Heart right ventricle (tissue), 16 donors: ENCODE measurements at regions not wholly inside any gene's neighbourhood (a gene's known extent, or its start where the extent isn't known, plus 50 kb on each side); places are given as distances from the start of the nearest gene placed in this dataset.

Experiments used
- ATAC-seq, 8 donors: fragments of 200-7000 bp; cut with Tn5 transposase; one replicate each; pipeline ENCODE4 v1.9.1; 2020; ENCODE audit warnings: mild to moderate bottlenecking in 8 of 8, moderate library complexity in 8 of 8, moderate number of reproducible peaks in 1 of 8
- DNase-seq, 2 donors: peaks; one replicate each; pipeline ENCODE4 v3.0.0-alpha.2; 2020
- H3K27ac ChIP-seq, 10 donors: fragments of 200-600 bp; sonication (generic) in 2 of 10; one replicate each; pipeline versions ENCODE4 v1.5.0 to v1.8.0; 2020 to 2022; ENCODE audit warnings: mild to moderate bottlenecking in 3 of 10
- H3K27me3 ChIP-seq, 7 donors: fragments of 200-600 bp; one replicate each; pipeline ENCODE4 v1.8.0; 2021 to 2022; ENCODE audit warnings: mild to moderate bottlenecking in 2 of 7
- H3K36me3 ChIP-seq, 9 donors: fragments of 200-600 bp; sonication (generic) in 1 of 9; one replicate each; pipeline versions ENCODE4 v1.5.0 to v1.8.0; 2020 to 2022; ENCODE audit warnings: mild to moderate bottlenecking in 2 of 9
- H3K4me1 ChIP-seq, 9 donors: fragments of 200-600 bp; sonication (generic) in 1 of 9; one replicate each; pipeline versions ENCODE4 v1.5.0 to v1.8.0; 2020 to 2022; ENCODE audit warnings: mild to moderate bottlenecking in 4 of 9
- H3K4me3 ChIP-seq, 10 donors: fragments of 200-600 bp; sonication (generic) in 2 of 10; one replicate each; pipeline versions ENCODE4 v1.5.0 to v1.8.0; 2020 to 2022; ENCODE audit warnings: mild to moderate bottlenecking in 7 of 10, moderate library complexity in 2 of 10
- H3K9me3 ChIP-seq, 11 donors: fragments of 200-600 bp in 10 of 11; sonication (generic) in 2 of 11; one replicate each; pipeline versions ENCODE4 v1.5.0 to v1.8.0; 2013 to 2022; ENCODE audit warnings: mild to moderate bottlenecking in 2 of 11, control low read depth in 1 of 11, moderate library complexity in 1 of 11
- WGBS, 2 donors: extraction: QIAGEN DNeasy Blood & Tissue Kit; methylation state at CpG; one replicate each; pipeline ENCODE4 v1.1.7; 2013; ENCODE audit warnings: inconsistent platforms in 1 of 2; 5-methylcytosine and 5-hydroxymethylcytosine counted together
- intact Hi-C, 10 donors: fragments of 100-400 bp; cut with DNase I; formaldehyde crosslinking; loops; one replicate each; pipeline versions ENCODE4 v1.11.1 to v1.14.2; 2022
- TF ChIP-seq, protein P1 (sequence below), 9 donors: fragments of 200-600 bp; sonication (generic) in 2 of 9; IDR thresholded peaks; one replicate each; pipeline versions ENCODE4 v1.5.0 to v1.8.0; 2021 to 2022; ENCODE audit warnings: antibody characterized with exemption in 9 of 9, mild to moderate bottlenecking in 5 of 9, moderate library complexity in 1 of 9
- donor health status: Arrhythmogenic right ventricular cardiomyopathy.
- donor health status: ischemic (EF 13 %, LVEDD 7.1; RV severe dilation, severe dysfunction).
- donor health status: healthy with polysubstance abuse.
- donor health status: DM: no; HTN: yes; CAD: no.
- donor health status: DM: no; HTN: no; CAD: no.
- donor health status: ischemic (EF 25% LVEDD 6.9; RV normal size, moderate dysfunction).
- donor health status: ischemic (EF 25% LVEDD 5.7; RV mildly dilated, moderate dysfunction).
- donor health status: healthy.
- donor health status: DM: yes; HTN: yes; CAD: no.
- donor health status: Ischemic cardiomyopathy.
- donor health status: ischemic (EF 35%, LVEDD 5.7; RV mildly dilated, moderate dysfunction).
- donor health status: nonischemic (EF 11% LVEDD 7.7; RV severe dilation, severe dysfunction).
- donor health status: DM: yes; HTN: yes; CAD: no.
- donor health status: PGD.
- donor health status: ischemic (EF 29% LVEDD 5.4; RV normal size, mild dysfunction).
- donor health status: nonischemic (EF 23%, LVEDD 6.1; RV moderate dilation, normal function).

- no peaks in the 10 kb centered on the region for H3K36me3 ChIP-seq
- TF ChIP-seq, protein P1, sequence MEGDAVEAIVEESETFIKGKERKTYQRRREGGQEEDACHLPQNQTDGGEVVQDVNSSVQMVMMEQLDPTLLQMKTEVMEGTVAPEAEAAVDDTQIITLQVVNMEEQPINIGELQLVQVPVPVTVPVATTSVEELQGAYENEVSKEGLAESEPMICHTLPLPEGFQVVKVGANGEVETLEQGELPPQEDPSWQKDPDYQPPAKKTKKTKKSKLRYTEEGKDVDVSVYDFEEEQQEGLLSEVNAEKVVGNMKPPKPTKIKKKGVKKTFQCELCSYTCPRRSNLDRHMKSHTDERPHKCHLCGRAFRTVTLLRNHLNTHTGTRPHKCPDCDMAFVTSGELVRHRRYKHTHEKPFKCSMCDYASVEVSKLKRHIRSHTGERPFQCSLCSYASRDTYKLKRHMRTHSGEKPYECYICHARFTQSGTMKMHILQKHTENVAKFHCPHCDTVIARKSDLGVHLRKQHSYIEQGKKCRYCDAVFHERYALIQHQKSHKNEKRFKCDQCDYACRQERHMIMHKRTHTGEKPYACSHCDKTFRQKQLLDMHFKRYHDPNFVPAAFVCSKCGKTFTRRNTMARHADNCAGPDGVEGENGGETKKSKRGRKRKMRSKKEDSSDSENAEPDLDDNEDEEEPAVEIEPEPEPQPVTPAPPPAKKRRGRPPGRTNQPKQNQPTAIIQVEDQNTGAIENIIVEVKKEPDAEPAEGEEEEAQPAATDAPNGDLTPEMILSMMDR (IDR thresholded peaks at IDR 0.05): no peak
- intact Hi-C loops: loop anchor here in 2 of 10 donors (10.0 kb wide), 2 partner anchors 64 to 274 kb away; no protein-coding TSS in a partner anchor
- H3K4me3 ChIP-seq: no peak overlapping the region
- ATAC-seq (no peak), DNase-seq (no peak)
- H3K9me3 ChIP-seq: no peaks in the 10 kb centered on the region
- no peaks in the 10 kb centered on the region for H3K27me3 ChIP-seq
- H3K27ac ChIP-seq: peak overlapping the region in 3 of 10 donors; percentile 14 to 79 (median 46)
- H3K4me1 ChIP-seq: peaks cover 0 to 32% (median 10%) of the 10 kb centered on the region in 9 donors
- WGBS, 2 donors: 59 to 73% methylated on average over 3 of the region's 3 CpGs
These were observed 96.7 kb upstream of the SLC14A2 start for GRCh38 chr18:45518311-45519155.

- intact Hi-C loops: loop anchor here in 2 of 10 donors (10.0 kb wide), 2 partner anchors 65 to 275 kb away; no protein-coding TSS in a partner anchor
- Histone ChIP-seq H3K27ac (peak overlapping the region in 1 of 10 donors; percentile 79), H3K9me3 (no peaks in the 10 kb centered on the region), H3K27me3 (no peaks in the 10 kb centered on the region), H3K36me3 (no peaks in the 10 kb centered on the region), H3K4me3 (no peak overlapping the region), H3K4me1 (peaks cover 0 to 32% (median 10%) of the 10 kb centered on the region in 9 donors)
- TF ChIP-seq, protein P1 (IDR thresholded peaks at IDR 0.05): no peak
- no peak for DNase-seq
- 84 to 85% methylated on average over 7 of the region's 7 CpGs for WGBS, 2 donors
- ATAC-seq: no peak
These were observed 95.6 kb upstream of the SLC14A2 start for GRCh38 chr18:45519411-45520280.

DNA sequence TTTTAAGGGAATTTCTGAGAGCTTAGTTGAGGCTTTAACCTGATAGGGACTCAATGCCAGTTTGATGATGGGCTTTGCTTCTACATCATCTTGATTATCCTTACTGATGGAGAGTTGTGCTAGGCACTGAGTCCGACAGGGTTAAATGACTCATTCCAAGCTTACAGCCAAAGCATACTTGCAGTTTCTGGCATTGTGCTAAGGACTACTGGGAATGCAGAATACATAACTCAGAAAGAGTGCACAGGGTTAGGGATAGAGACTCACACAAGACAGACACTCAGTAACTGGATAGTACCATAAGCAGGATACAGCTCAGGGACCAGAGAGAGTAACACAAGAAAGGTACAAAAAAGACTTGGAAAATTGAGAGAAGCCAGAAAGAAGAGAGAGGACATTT lies 94.1 kb upstream of the SLC14A2 start:
- TF ChIP-seq, protein P1 (IDR thresholded peaks at IDR 0.05): no peak
- Histone ChIP-seq H3K36me3 (no peaks in the 10 kb centered on the region), H3K4me3 (no peak overlapping the region), H3K27ac (peak overlapping the region in 2 of 10 donors; percentile 12 to 15), H3K4me1 (peaks cover 0 to 38% (median 14%) of the 10 kb centered on the region in 9 donors), H3K27me3 (no peaks in the 10 kb centered on the region), H3K9me3 (no peaks in the 10 kb centered on the region)
- 71 to 74% methylated on average over 1 of the region's 1 CpG for WGBS, 2 donors
- ATAC-seq: peak in 6 of 8 donors; percentile 23 to 59 (median 29)
- DNase-seq: no peak
- intact Hi-C loops: no loop called here

DNA sequence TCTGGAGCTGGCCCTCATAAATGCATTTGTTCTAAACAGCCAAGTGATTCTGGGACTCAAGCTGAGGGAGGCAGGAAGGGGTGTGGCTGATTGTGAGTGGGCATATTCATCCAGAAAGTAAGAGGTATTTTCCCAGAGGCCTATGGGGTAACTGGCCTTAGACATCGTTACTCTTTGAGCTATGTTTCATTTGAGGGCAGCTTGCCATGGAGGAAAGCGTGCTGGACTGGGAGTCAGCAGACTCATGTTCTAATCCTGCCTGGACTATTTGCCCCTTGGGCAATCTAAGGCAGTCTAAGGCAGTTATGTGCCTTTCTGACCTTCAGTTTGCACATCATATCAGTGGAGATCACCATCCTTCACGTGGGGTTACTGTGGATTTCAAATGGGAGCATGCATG lies 93.5 kb upstream of the SLC14A2 start:
- peak overlapping the region in 2 of 10 donors; percentile 13 to 15 for H3K27ac ChIP-seq
- 54 to 60% methylated on average over 3 of the region's 3 CpGs for WGBS, 2 donors
- intact Hi-C loops: no loop called here
- no peaks in the 10 kb centered on the region for H3K36me3 ChIP-seq
- no peaks in the 10 kb centered on the region for H3K27me3 ChIP-seq
- DNase-seq (no peak), ATAC-seq (peak in 2 of 8 donors; percentile 14 to 22)
- TF ChIP-seq, protein P1 (IDR thresholded peaks at IDR 0.05): no peak
- peaks cover 0 to 31% (median 11%) of the 10 kb centered on the region in 9 donors for H3K4me1 ChIP-seq
- H3K4me3 ChIP-seq: no peak overlapping the region
- H3K9me3 ChIP-seq: no peaks in the 10 kb centered on the region
